KMS-11 (cell line): ENCODE measurements at regions not wholly inside any gene's neighbourhood (a gene's known extent, or its start where the extent isn't known, plus 50 kb on each side); places are given as distances from the start of the nearest gene placed in this dataset.

Source experiments
- H2AFZ ChIP-seq: fragments of 200-600 bp; sonication (generic); 2 replicates; pipeline ENCODE4 v1.6.1; 2016; ENCODE audit warnings: antibody characterized with exemption, mixed run types, low read depth
- H3K27ac ChIP-seq: fragments of 200-600 bp; sonication (generic); 2 replicates; pipeline ENCODE4 v1.6.1; 2016; ENCODE audit warnings: mild to moderate bottlenecking, mixed run types
- H3K27me3 ChIP-seq: fragments of 200-600 bp; sonication (generic); 2 replicates; pipeline ENCODE4 v1.6.1; 2017; ENCODE audit warnings: mild to moderate bottlenecking, low read depth, mixed run types, moderate library complexity; ENCODE audit not compliant: insufficient read depth
- H3K36me3 ChIP-seq: fragments of 200-600 bp; sonication (generic); 2 replicates; pipeline ENCODE4 v1.6.1; 2017; ENCODE audit warnings: mild to moderate bottlenecking, mixed run types; ENCODE audit not compliant: insufficient read depth
- H3K4me1 ChIP-seq: fragments of 200-600 bp; sonication (generic); 2 replicates; pipeline ENCODE4 v1.6.1; 2016; ENCODE audit warnings: mild to moderate bottlenecking, low read depth, mixed run types; ENCODE audit not compliant: poor library complexity, severe bottlenecking
- H3K4me2 ChIP-seq: fragments of 200-600 bp; sonication (generic); 2 replicates; pipeline ENCODE4 v1.7.0; 2016; ENCODE audit warnings: mild to moderate bottlenecking, mixed run types
- H3K4me3 ChIP-seq: fragments of 200-600 bp; sonication (generic); IDR thresholded peaks from 2 replicates; pipeline ENCODE4 v1.6.1; 2017; ENCODE audit warnings: low read depth, low read length, mixed read lengths; ENCODE audit not compliant: insufficient read depth
- H3K79me2 ChIP-seq: fragments of 200-600 bp; sonication (generic); 2 replicates; pipeline ENCODE4 v1.6.1; 2016; ENCODE audit warnings: low read depth, mixed run types; ENCODE audit not compliant: insufficient read depth
- H3K9ac ChIP-seq: fragments of 200-600 bp; sonication (generic); 2 replicates; pipeline ENCODE4 v1.6.1; 2016; ENCODE audit warnings: mild to moderate bottlenecking, mixed run types
- H4K20me1 ChIP-seq: fragments of 200-600 bp; sonication (generic); 2 replicates; pipeline ENCODE4 v1.6.1; 2016; ENCODE audit warnings: mild to moderate bottlenecking, mixed run types; ENCODE audit not compliant: insufficient read depth
- CTCF ChIP-seq: fragments of 200-600 bp; sonication (generic); conservative IDR thresholded peaks from 2 replicates; pipeline ENCODE4 v1.6.1; 2017; ENCODE audit warnings: low read depth, mild to moderate bottlenecking, antibody characterized with exemption, low read length, moderate library complexity, mixed read lengths

DNA sequence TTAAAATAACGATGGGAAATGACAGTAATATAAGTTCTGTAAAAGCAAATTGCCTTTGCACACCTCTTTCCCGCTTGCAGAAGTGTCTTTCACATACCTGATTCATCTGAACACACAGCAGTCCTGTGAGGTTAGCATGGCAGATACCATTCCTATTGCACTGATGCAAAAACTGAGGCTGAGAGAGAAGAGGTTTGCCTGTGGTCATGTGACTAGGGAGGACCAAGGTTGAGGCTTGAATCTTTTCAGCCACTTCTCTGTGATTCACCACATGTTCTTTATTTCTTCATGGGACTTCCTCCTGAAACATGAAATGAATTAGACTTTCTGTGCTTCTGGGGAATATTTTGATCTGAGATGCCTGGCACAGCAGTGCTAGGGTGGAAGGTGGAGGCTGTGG is 92.9 kb downstream of the VEGFA start:
- H3K4me3 ChIP-seq: no peak overlapping the region
- H3K36me3 ChIP-seq: no peaks in the 10 kb centered on the region
- no peaks in the 10 kb centered on the region for H3K27me3 ChIP-seq
- no peak overlapping the region for H2AFZ ChIP-seq
- no peaks in the 10 kb centered on the region for H3K4me1 ChIP-seq
- H3K9ac ChIP-seq: no peak overlapping the region
- H3K4me2 ChIP-seq: no peak overlapping the region
- TF ChIP-seq CTCF: no peak
- H3K79me2 ChIP-seq: no peaks in the 10 kb centered on the region
- H4K20me1 ChIP-seq: no peaks in the 10 kb centered on the region
- no peak overlapping the region for H3K27ac ChIP-seq

DNA sequence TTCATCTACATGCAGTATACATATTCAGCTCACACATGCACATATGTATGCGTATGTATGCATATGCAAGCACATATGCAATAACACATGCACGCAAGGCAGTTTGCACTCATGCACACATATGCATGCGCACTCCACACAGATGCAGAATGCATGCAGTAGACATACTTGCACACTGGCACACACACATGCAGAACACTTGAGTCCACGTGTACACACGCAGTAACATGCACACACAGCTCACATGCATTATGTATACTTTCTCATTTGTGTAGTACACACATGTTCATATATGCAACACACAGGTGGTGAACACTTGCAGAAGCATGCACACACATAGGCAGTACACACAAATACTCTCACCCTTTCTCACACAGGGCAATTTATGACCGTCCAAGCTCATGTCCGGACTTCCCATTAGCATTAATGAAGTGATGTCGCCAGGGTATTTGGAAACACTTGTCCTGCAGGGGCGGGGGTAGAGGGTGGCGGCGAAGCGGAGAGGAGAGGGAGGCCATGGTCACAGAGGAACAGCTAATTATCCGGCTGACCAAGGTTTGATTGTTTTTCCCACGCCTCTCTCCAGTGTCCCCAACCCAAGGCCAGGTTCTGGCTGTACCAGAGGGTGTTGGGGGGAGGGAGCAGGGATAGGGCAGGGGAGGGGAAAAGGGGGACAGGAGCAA is 91.3 kb downstream of the VEGFA start:
- Histone ChIP-seq H3K79me2 (no peaks in the 10 kb centered on the region), H3K4me2 (no peak overlapping the region), H3K4me1 (no peaks in the 10 kb centered on the region), H3K27ac (no peak overlapping the region), H3K9ac (no peak overlapping the region), H4K20me1 (no peaks in the 10 kb centered on the region), H3K36me3 (no peaks in the 10 kb centered on the region), H2AFZ (no peak overlapping the region), H3K4me3 (no peak overlapping the region), H3K27me3 (no peaks in the 10 kb centered on the region)
- TF ChIP-seq CTCF: no peak

- Histone ChIP-seq H3K4me1 (no peaks in the 10 kb centered on the region), H2AFZ (no peak overlapping the region), H3K4me2 (no peak overlapping the region), H4K20me1 (no peaks in the 10 kb centered on the region), H3K9ac (no peak overlapping the region), H3K4me3 (no peak overlapping the region), H3K79me2 (no peaks in the 10 kb centered on the region), H3K27ac (no peak overlapping the region), H3K36me3 (no peaks in the 10 kb centered on the region), H3K27me3 (no peaks in the 10 kb centered on the region)
- TF ChIP-seq CTCF: no peak
These were observed 90.3 kb downstream of the VEGFA start for GRCh38 chr6:43860285-43860684.

DNA sequence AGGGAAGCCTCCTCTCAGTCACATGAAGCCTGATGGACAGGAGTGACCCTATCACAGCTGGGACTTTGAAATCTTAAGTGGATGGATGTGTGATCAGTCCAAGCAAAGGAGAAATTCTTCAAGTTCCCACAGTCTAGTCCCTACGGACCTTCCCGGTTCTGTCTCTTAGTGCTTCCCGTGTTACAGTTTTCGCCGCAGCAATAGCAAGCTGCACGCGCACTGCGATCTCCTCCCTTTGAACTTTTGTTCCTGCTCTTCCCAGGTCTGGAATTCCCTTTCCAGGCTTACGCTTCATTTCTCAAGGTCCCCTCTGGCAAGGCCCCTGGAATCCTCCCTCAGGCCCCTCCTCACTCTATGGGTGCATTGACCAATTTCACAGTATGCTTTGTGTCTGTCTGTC is 89.2 kb downstream of the VEGFA start:
- Histone ChIP-seq H3K4me1 (no peaks in the 10 kb centered on the region), H3K27ac (no peak overlapping the region), H3K9ac (no peak overlapping the region), H3K79me2 (no peaks in the 10 kb centered on the region), H3K4me2 (no peak overlapping the region), H3K36me3 (no peaks in the 10 kb centered on the region), H3K4me3 (no peak overlapping the region), H4K20me1 (no peaks in the 10 kb centered on the region), H2AFZ (no peak overlapping the region), H3K27me3 (no peaks in the 10 kb centered on the region)
- TF ChIP-seq CTCF: no peak
